Endothelial cell of umbilical vein (primary cell): ENCODE measurements at regions not wholly inside any gene's neighbourhood (a gene's known extent, or its start where the extent isn't known, plus 50 kb on each side); places are given as distances from the start of the nearest gene placed in this dataset.

ENCODE experiments used
- BruUV-seq: library from RNA; stranded (reverse); fragments of 400-500 nt; replicated peaks from 2 replicates; lab custom pipeline; 2021; lab: Mats Ljungman, UMichigan
- CTCF ChIA-PET: fragments of 300-600, 350-600 bp; sonication (Branson Sonifier 250); formaldehyde crosslinking; loops from one replicate; lab custom pipeline; 2021; ENCODE audit warnings: antibody characterized with exemption, inconsistent platforms; lab: Charles Lee
- POLR2A ChIA-PET: fragments of 300-600, 350-600 bp; sonication (Branson Sonifier 250); formaldehyde crosslinking; loops from one replicate; lab custom pipeline; 2021; ENCODE audit warnings: antibody characterized with exemption, inconsistent platforms; lab: Charles Lee
- DNase-seq: peaks from one replicate; pipeline ENCODE4 v3.0.0-alpha.2; 2011; ENCODE audit warnings: low read depth, low spot score
- FAIRE-seq: peaks from 2 replicates; lab custom pipeline; 2011; peaks lifted over from hg19 to GRCh38; lab: Jason Lieb, UNC
- H2AFZ ChIP-seq: 2 replicates; pipeline ENCODE4 v1.6.0; 2012; ENCODE audit warnings: low read depth, low read length, control low read depth, inconsistent platforms
- H3K27ac ChIP-seq: 2 replicates; pipeline ENCODE4 v1.5.1; 2011; ENCODE audit warnings: low read depth, mild to moderate bottlenecking, control low read depth, low read length, moderate library complexity; ENCODE audit not compliant: insufficient read depth
- H3K27me3 ChIP-seq, 2 experiments: 2 replicates each; pipeline versions ENCODE4 v1.6.0 to v1.6.1; 2011; ENCODE audit warnings: low read length in 2 of 2, mixed read lengths in 1 of 2; ENCODE audit not compliant: control insufficient read depth in 2 of 2, insufficient read depth in 2 of 2
- H3K36me3 ChIP-seq, 2 experiments: 2 replicates in 1 of 2; 3 replicates in 1 of 2; pipeline ENCODE4 v1.5.1; 2011; ENCODE audit warnings: low read length in 2 of 2, mild to moderate bottlenecking in 1 of 2, moderate library complexity in 1 of 2; ENCODE audit not compliant: control insufficient read depth in 2 of 2, insufficient read depth in 2 of 2; ENCODE audit errors: extremely low read depth in 1 of 2
- H3K4me1 ChIP-seq: 3 replicates; pipeline ENCODE4 v1.5.1; 2011; ENCODE audit warnings: mild to moderate bottlenecking, low read length; ENCODE audit not compliant: control insufficient read depth, insufficient read depth; ENCODE audit errors: extremely low read depth
- H3K4me2 ChIP-seq: 2 replicates; pipeline ENCODE4 v1.6.1; 2011; ENCODE audit warnings: low read length, control low read depth, mixed read lengths; ENCODE audit not compliant: insufficient read depth
- H3K4me3 ChIP-seq, 3 experiments: fragments of 200-600 bp in 1 of 3; sonication (generic), shearing (Covaris generic) in 1 of 3; replicated peaks in 1 of 3; 2 replicates each; pipeline ENCODE4 v1.5.1; 2011 to 2016; ENCODE audit warnings: control low read depth in 3 of 3, low read length in 3 of 3, mild to moderate bottlenecking in 2 of 3, inconsistent platforms in 1 of 3, low read depth in 1 of 3, moderate library complexity in 1 of 3; ENCODE audit not compliant: insufficient read depth in 1 of 3
- H3K79me2 ChIP-seq: 2 replicates; pipeline ENCODE4 v1.6.0; 2012; ENCODE audit warnings: low read length, inconsistent platforms; ENCODE audit not compliant: control insufficient read depth, insufficient read depth
- H3K9ac ChIP-seq: replicated peaks from 2 replicates; pipeline ENCODE3; 2011; ENCODE audit warnings: low read length, control low read depth; ENCODE audit not compliant: insufficient read depth; ENCODE audit errors: extremely low read depth
- H3K9me1 ChIP-seq: replicated peaks from 3 replicates; pipeline ENCODE4 v1.6.0; 2011; ENCODE audit warnings: mild to moderate bottlenecking, low read length; ENCODE audit not compliant: control insufficient read depth, insufficient read depth; ENCODE audit errors: extremely low read depth
- H3K9me3 ChIP-seq: replicated peaks from 2 replicates; pipeline ENCODE4 v1.5.1; 2012; ENCODE audit warnings: low read length, inconsistent platforms; ENCODE audit not compliant: control insufficient read depth, insufficient read depth
- H4K20me1 ChIP-seq: replicated peaks from 2 replicates; pipeline ENCODE3; 2011; ENCODE audit warnings: mild to moderate bottlenecking, low read length; ENCODE audit not compliant: control insufficient read depth, insufficient read depth; ENCODE audit errors: extremely low read depth
- CTCF ChIP-seq, 2 donors: IDR thresholded peaks; 1 replicate in 1 of 2; 2 replicates in 1 of 2; pipeline ENCODE4 v1.5.1; 2011; ENCODE audit warnings: low read length in 2 of 2, mild to moderate bottlenecking in 2 of 2, moderate library complexity in 2 of 2, control low read depth in 1 of 2, inconsistent platforms in 1 of 2, low read depth in 1 of 2; ENCODE audit not compliant: insufficient read depth in 1 of 2; ENCODE audit errors: extremely low read depth in 1 of 2
- EZH2 ChIP-seq: IDR thresholded peaks from 2 replicates; pipeline ENCODE4 v1.6.1; 2012; ENCODE audit warnings: borderline replicate concordance, low read depth, mild to moderate bottlenecking, moderate library complexity, low read length, inconsistent platforms; ENCODE audit not compliant: severe bottlenecking
- FOS ChIP-seq: IDR thresholded peaks from 2 replicates; pipeline ENCODE4 v1.6.1; 2011; ENCODE audit warnings: mild to moderate bottlenecking, low read length, moderate library complexity, borderline replicate concordance; ENCODE audit not compliant: insufficient read depth
- GATA2 ChIP-seq: IDR thresholded peaks from 2 replicates; pipeline ENCODE4 v1.7.0; 2011; ENCODE audit warnings: low read depth, mild to moderate bottlenecking, moderate library complexity, mixed read lengths, low read length; ENCODE audit not compliant: insufficient read length, insufficient read depth
- JUN ChIP-seq: IDR thresholded peaks from 2 replicates; pipeline ENCODE4 v1.6.1; 2011; ENCODE audit warnings: borderline replicate concordance, low read depth; ENCODE audit not compliant: insufficient read length, insufficient read depth
- MAX ChIP-seq: IDR thresholded peaks from 2 replicates; pipeline ENCODE4 v1.6.1; 2011; ENCODE audit not compliant: insufficient read depth, insufficient read length
- MYC ChIP-seq: IDR thresholded peaks from one replicate; pipeline ENCODE4 v1.6.1; 2011; ENCODE audit warnings: mild to moderate bottlenecking, low read depth, low read length
- POLR2A ChIP-seq: IDR thresholded peaks from 2 replicates; pipeline ENCODE4 v1.6.1; 2012; ENCODE audit warnings: low read depth, mild to moderate bottlenecking, control low read depth, low read length
- POLR2AphosphoS5 ChIP-seq: IDR thresholded peaks from 2 replicates; pipeline ENCODE4 v1.6.1; 2012; ENCODE audit warnings: low read depth, mild to moderate bottlenecking, control low read depth, low read length, moderate library complexity; ENCODE audit not compliant: insufficient read depth
- dilution Hi-C: fragments of 300-500 bp; cut with MboI; formaldehyde crosslinking; loops from one replicate; pipeline ENCODE4 v1.15.0; 2019; ENCODE audit warnings: low sequenced_read_pairs; ENCODE audit not compliant: extremely low pct_ligation_motif_present
- intact Hi-C: fragments of 100-400 bp; cut with micrococcal nuclease; formaldehyde crosslinking; loops from one replicate; pipeline ENCODE4 v1.10.0; 2022

DNA sequence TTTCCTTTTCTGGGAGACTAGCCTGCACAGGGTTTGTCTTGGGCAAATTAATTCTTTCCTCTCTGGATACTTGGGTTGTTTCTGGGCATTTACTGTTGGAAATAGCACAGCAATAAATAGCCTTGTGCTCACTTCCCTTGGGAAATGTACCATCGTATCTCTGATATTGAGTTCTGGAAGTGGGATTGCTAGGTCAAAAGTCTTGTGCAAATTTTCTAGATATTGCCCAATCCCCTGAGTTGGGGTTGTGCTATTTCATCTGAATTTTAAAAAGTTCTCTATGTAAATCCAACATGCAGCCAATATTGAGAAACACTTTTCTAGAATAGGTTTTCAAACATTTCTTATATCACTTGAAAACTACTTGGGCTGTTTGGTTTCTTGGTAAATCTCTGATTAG, 64.0 kb upstream of the ELOVL5 start:
- no TSS peak for BruUV-seq
- ChIA-PET CTCF (interaction anchor here (2.0 to 6.9 kb wide), 3 partner anchors 15 to 244 kb away, joined by 6 to 83 read pairs (median 7); no protein-coding TSS in a partner anchor), POLR2A (no interaction called here)
- peaks cover 7 to 8% of the 10 kb centered on the region in 2 experiments for H3K27me3 ChIP-seq
- no peaks in the 10 kb centered on the region for H3K4me1 ChIP-seq
- H3K36me3 ChIP-seq = no peaks in the 10 kb centered on the region
- no peaks in the 10 kb centered on the region for H3K9me3 ChIP-seq
- no peak overlapping the region for H3K4me3 ChIP-seq
- H3K4me2 ChIP-seq = no peak overlapping the region
- H3K9me1 ChIP-seq = no peaks in the 10 kb centered on the region
- intact Hi-C loops (loop anchor here (5.0 kb wide), 2 partner anchors 120 to 140 kb away; no protein-coding TSS in a partner anchor), dilution Hi-C loops (no loop called here)
- no peak overlapping the region for H2AFZ ChIP-seq
- H3K79me2 ChIP-seq = no peaks in the 10 kb centered on the region
- no peak overlapping the region for H3K9ac ChIP-seq
- H4K20me1 ChIP-seq = no peaks in the 10 kb centered on the region
- no peak for DNase-seq
- no peak overlapping the region for H3K27ac ChIP-seq
- TF ChIP-seq EZH2 (no peak), GATA2 (no peak), MYC (no peak), JUN (no peak), MAX (no peak), POLR2AphosphoS5 (no peak), FOS (no peak), POLR2A (no peak), CTCF (IDR thresholded peaks at IDR 0.05; ENCODE audit: extremely low read depth in 1 of 2, insufficient read depth in 1 of 2, low read depth in 1 of 2, low read length in 2 of 2) (no peak)
- FAIRE-seq = no peak
